Upper lobe of left lung (tissue), 6 donors: ENCODE measurements at regions not wholly inside any gene's neighbourhood (a gene's known extent, or its start where the extent isn't known, plus 50 kb on each side); places are given as distances from the start of the nearest gene placed in this dataset.
A peak's percentile ranks its signal among the peaks of the same experiment; 100 is the strongest.

ENCODE experiments used
- ATAC-seq, 2 donors: fragments of 200-7000 bp; cut with Tn5 transposase; one replicate each; pipeline ENCODE4 v1.9.1; 2022; ENCODE audit warnings: mild to moderate bottlenecking in 2 of 2, moderate library complexity in 2 of 2; ENCODE audit not compliant: low FRiP score in 2 of 2
- DNase-seq, 2 donors: peaks; one replicate each; pipeline ENCODE4 v3.0.0-alpha.2; 2019 to 2020
- H3K27ac ChIP-seq, 4 donors: fragments of 200-600 bp; sonication (generic); one replicate each; pipeline ENCODE4 v1.5.1; 2016 to 2019
- H3K27me3 ChIP-seq, 4 donors: fragments of 200-600 bp; sonication (generic); one replicate each; pipeline ENCODE4 v1.5.1; 2017 to 2019
- H3K36me3 ChIP-seq, 4 donors: fragments of 200-600 bp; sonication (generic); one replicate each; pipeline ENCODE4 v1.5.1; 2016 to 2019
- H3K4me1 ChIP-seq, 4 donors: fragments of 200-600 bp; sonication (generic); one replicate each; pipeline ENCODE4 v1.5.1; 2018 to 2019
- H3K4me3 ChIP-seq, 4 donors: fragments of 200-600 bp; sonication (generic); one replicate each; pipeline ENCODE4 v1.5.1; 2017 to 2019; ENCODE audit warnings: mild to moderate bottlenecking in 2 of 4, moderate library complexity in 1 of 4
- H3K9me3 ChIP-seq, 4 donors: fragments of 200-600 bp; sonication (generic); one replicate each; pipeline ENCODE4 v1.5.1; 2018 to 2019
- CTCF ChIP-seq, 6 experiments: fragments of 450-650 bp in 4 of 6; fragments of 200-600 bp in 2 of 6; sonication (generic) in 2 of 6; IDR thresholded peaks; one replicate each; pipeline ENCODE4 v1.5.1; 2016 to 2019; ENCODE audit warnings: antibody characterized with exemption in 6 of 6
- EP300 ChIP-seq, 4 donors: sonication (generic); formaldehyde crosslinking; IDR thresholded peaks; one replicate each; pipeline ENCODE4 v1.5.1; 2017; ENCODE audit warnings: antibody characterized with exemption in 4 of 4, control low read depth in 2 of 4
- POLR2A ChIP-seq, 4 donors: fragments of 450-650 bp; IDR thresholded peaks; one replicate each; pipeline ENCODE4 v1.5.1; 2016 to 2017; ENCODE audit warnings: antibody characterized with exemption in 4 of 4, mild to moderate bottlenecking in 2 of 4
- POLR2AphosphoS5 ChIP-seq, 2 donors: sonication (generic); formaldehyde crosslinking; IDR thresholded peaks; one replicate each; pipeline ENCODE4 v1.5.1; 2017; ENCODE audit warnings: antibody characterized with exemption in 2 of 2
- WGBS, 2 donors: methylation state at CpG; one replicate each; pipeline ENCODE4 v1.1.5; 2017 to 2018; 5-methylcytosine and 5-hydroxymethylcytosine counted together
- donor health status: DM: no; HTN: no; CAD: no; lungs with moderate emphysema.
- donor health status: DM: no; HTN: yes; CAD: no; lungs with severe emphysema.

GRCh38 chr9:95626885-95627558 is 110.3 kb upstream of the PTCH1 start:
- ATAC-seq: peak in 1 of 2 donors; percentile 64
- DNase-seq: peak; percentile 52 to 60
- H3K27ac ChIP-seq: peak overlapping the region; percentile 62 to 72 (median 69)

GRCh38 chr9:95626341-95626740 is 109.6 kb upstream of the PTCH1 start:
- no peaks in the 10 kb centered on the region for H3K9me3 ChIP-seq
- no peak for TF ChIP-seq POLR2A (IDR thresholded peaks at IDR 0.05)
- TF ChIP-seq CTCF (IDR thresholded peaks at IDR 0.05): no peak
- no peak for TF ChIP-seq EP300 (IDR thresholded peaks at IDR 0.05)
- TF ChIP-seq POLR2AphosphoS5 (IDR thresholded peaks at IDR 0.05): no peak
- H3K4me1 ChIP-seq: peaks cover 0 to 4% (median 2%) of the 10 kb centered on the region in 4 donors
- ATAC-seq (no peak), DNase-seq (peak in 1 of 2 donors; percentile 55)
- H3K27ac ChIP-seq: peak overlapping the region in 1 of 4 donors; percentile 34
- H3K36me3 ChIP-seq: no peaks in the 10 kb centered on the region
- WGBS, 2 donors: 74 to 77% methylated on average over 13 of the region's 13 CpGs
- H3K4me3 ChIP-seq: no peak overlapping the region
- H3K27me3 ChIP-seq: no peaks in the 10 kb centered on the region

More at GRCh38 chr9:95626885-95627558, 110.3 kb upstream of the PTCH1 start:
- no peaks in the 10 kb centered on the region for H3K36me3 ChIP-seq
- H3K4me1 ChIP-seq: peaks cover 0 to 4% (median 2%) of the 10 kb centered on the region in 4 donors
- 48 to 52% methylated on average over 20 to 21 of the region's 21 CpGs for WGBS, 2 donors
- TF ChIP-seq EP300 (IDR thresholded peaks at IDR 0.05): peak in 1 of 4 donors; percentile 8
- TF ChIP-seq POLR2AphosphoS5 (IDR thresholded peaks at IDR 0.05): peak in 1 of 2 donors; percentile 16
- no peak for TF ChIP-seq CTCF (IDR thresholded peaks at IDR 0.05)
- no peak overlapping the region for H3K4me3 ChIP-seq
- H3K9me3 ChIP-seq: no peaks in the 10 kb centered on the region
- H3K27me3 ChIP-seq: no peaks in the 10 kb centered on the region

- Histone ChIP-seq H3K4me3 (no peak overlapping the region), H3K4me1 (peaks cover 0 to 11% (median 2%) of the 10 kb centered on the region in 4 donors), H3K27me3 (no peaks in the 10 kb centered on the region), H3K9me3 (no peaks in the 10 kb centered on the region), H3K27ac (no peak overlapping the region), H3K36me3 (no peaks in the 10 kb centered on the region)
- 85 to 90% methylated on average over 4 of the region's 4 CpGs for WGBS, 2 donors
- TF ChIP-seq EP300 (IDR thresholded peaks at IDR 0.05) (no peak), POLR2AphosphoS5 (IDR thresholded peaks at IDR 0.05) (no peak), POLR2A (IDR thresholded peaks at IDR 0.05) (no peak), CTCF (IDR thresholded peaks at IDR 0.05) (no peak)
- ATAC-seq (no peak), DNase-seq (no peak)
These were observed 106.9 kb upstream of the PTCH1 start for GRCh38 chr9:95623640-95624039.

- Histone ChIP-seq H3K4me1 (peaks cover 0 to 7% (median 0%) of the 10 kb centered on the region in 4 donors), H3K9me3 (no peaks in the 10 kb centered on the region), H3K27me3 (no peaks in the 10 kb centered on the region), H3K4me3 (no peak overlapping the region), H3K36me3 (no peaks in the 10 kb centered on the region), H3K27ac (no peak overlapping the region)
- TF ChIP-seq CTCF (IDR thresholded peaks at IDR 0.05) (no peak), POLR2A (IDR thresholded peaks at IDR 0.05) (no peak), EP300 (IDR thresholded peaks at IDR 0.05) (no peak), POLR2AphosphoS5 (IDR thresholded peaks at IDR 0.05) (no peak)
- DNase-seq (no peak), ATAC-seq (no peak)
- WGBS, 2 donors: 88 to 90% methylated on average over 8 of the region's 8 CpGs
These were observed 104.0 kb upstream of the PTCH1 start for GRCh38 chr9:95620722-95621121.

- DNase-seq (no peak), ATAC-seq (peak in 1 of 2 donors; percentile 36)
- H3K36me3 ChIP-seq: no peaks in the 10 kb centered on the region
- 90 to 93% methylated on average over 10 of the region's 10 CpGs for whole genome bisulfite sequencing, 2 donors
- TF ChIP-seq POLR2AphosphoS5 (IDR thresholded peaks at IDR 0.05) (no peak), CTCF (IDR thresholded peaks at IDR 0.05) (no peak), POLR2A (IDR thresholded peaks at IDR 0.05) (no peak), EP300 (IDR thresholded peaks at IDR 0.05) (no peak)
- H3K9me3 ChIP-seq: no peaks in the 10 kb centered on the region
- H3K27me3 ChIP-seq: no peaks in the 10 kb centered on the region
- peaks cover 0 to 7% (median 0%) of the 10 kb centered on the region in 4 donors for H3K4me1 ChIP-seq
- no peak overlapping the region for H3K4me3 ChIP-seq
- H3K27ac ChIP-seq: no peak overlapping the region
These were observed 103.5 kb upstream of the PTCH1 start for GRCh38 chr9:95620314-95620713.
